Jurkat, Clone E6-1 (cell line): ENCODE measurements at regions not wholly inside any gene's neighbourhood (a gene's known extent, or its start where the extent isn't known, plus 50 kb on each side); places are given as distances from the start of the nearest gene placed in this dataset.
"Not testable (repeated sequence)": the region's sequence is repeated elsewhere in the genome, so short reads cannot be mapped to it uniquely, and the experiment has no call there.

Experiments used
- DNase-seq: peaks from one replicate; pipeline ENCODE4 v3.0.0-alpha.2; 2011; ENCODE audit warnings: low read depth, low spot score
- H3K4me3 ChIP-seq: 2 replicates; pipeline ENCODE4 v1.5.1; 2011; ENCODE audit warnings: mild to moderate bottlenecking, low read length, control low read depth, moderate library complexity

GRCh38 chr7:149991652-149992302 lies 118.0 kb downstream of the ATP6V0E2 start:
- not testable (repeated sequence) for DNase-seq, H3K4me3 ChIP-seq

GRCh38 chr7:149992366-149992765 lies 118.6 kb downstream of the ATP6V0E2 start:
- not testable (repeated sequence) for DNase-seq, H3K4me3 ChIP-seq

- DNase-seq, H3K4me3 ChIP-seq: not testable (repeated sequence)
Observed at GRCh38 chr7:149995369-149996026, 121.7 kb downstream of the ATP6V0E2 start.

GRCh38 chr7:150000780-150001599 lies 127.2 kb downstream of the ATP6V0E2 start:
- H3K4me3 ChIP-seq, DNase-seq: not testable (repeated sequence)

GRCh38 chr7:150003304-150003810 lies 129.6 kb downstream of the ATP6V0E2 start:
- no peak overlapping the region for H3K4me3 ChIP-seq
- DNase-seq: no peak

GRCh38 chr7:150003973-150004372 lies 130.2 kb downstream of the ATP6V0E2 start:
- not testable (repeated sequence) for DNase-seq, H3K4me3 ChIP-seq

- not testable (repeated sequence) for H3K4me3 ChIP-seq, DNase-seq
Observed at GRCh38 chr7:150004843-150005242, 131.1 kb downstream of the ATP6V0E2 start.

GRCh38 chr7:150009620-150010303 lies 136.0 kb downstream of the ATP6V0E2 start:
- DNase-seq, H3K4me3 ChIP-seq: not testable (repeated sequence)

- H3K4me3 ChIP-seq, DNase-seq: not testable (repeated sequence)
Observed at GRCh38 chr7:150016651-150017189, 143.0 kb downstream of the ATP6V0E2 start.

GRCh38 chr7:150020210-150020609 lies 146.4 kb downstream of the ATP6V0E2 start:
- not testable (repeated sequence) for H3K4me3 ChIP-seq, DNase-seq

GRCh38 chr7:150024550-150025490 lies 151.1 kb downstream of the ATP6V0E2 start:
- not testable (repeated sequence) for H3K4me3 ChIP-seq, DNase-seq

- not testable (repeated sequence) for DNase-seq, H3K4me3 ChIP-seq
Observed at GRCh38 chr7:150025802-150026201, 152.0 kb downstream of the ATP6V0E2 start.

GRCh38 chr7:150028344-150029012 lies 154.7 kb downstream of the ATP6V0E2 start:
- not testable (repeated sequence) for H3K4me3 ChIP-seq, DNase-seq

- DNase-seq, H3K4me3 ChIP-seq: not testable (repeated sequence)
Observed at GRCh38 chr7:150029013-150029389, 155.2 kb downstream of the ATP6V0E2 start.

- H3K4me3 ChIP-seq, DNase-seq: not testable (repeated sequence)
Observed at GRCh38 chr7:150031733-150032132, 158.0 kb downstream of the ATP6V0E2 start.

GRCh38 chr7:150033711-150034110 lies 159.9 kb downstream of the ATP6V0E2 start:
- DNase-seq, H3K4me3 ChIP-seq: not testable (repeated sequence)

- not testable (repeated sequence) for H3K4me3 ChIP-seq, DNase-seq
Observed at GRCh38 chr7:150035769-150036168, 162.0 kb downstream of the ATP6V0E2 start.
